G401 (cell line): ENCODE measurements at regions not wholly inside any gene's neighbourhood (a gene's known extent, or its start where the extent isn't known, plus 50 kb on each side); places are given as distances from the start of the nearest gene placed in this dataset.

ENCODE experiments used
- DNase-seq: peaks from one replicate; pipeline ENCODE4 v3.0.0-alpha.2; 2015; ENCODE audit warnings: low spot score
- in situ Hi-C: cut with HindIII; loops from 2 replicates; pipeline ENCODE4 v1.10.0; 2016; ENCODE audit warnings: low sequenced_read_pairs, mixed read lengths

- DNase-seq, result no peak
- in situ Hi-C loops, result no loop called here
These were observed 314.3 kb upstream of the DYNLRB2 start for GRCh38 chr16:80226499-80226898.

- peak; percentile 60 for DNase-seq
- in situ Hi-C loops, result no loop called here
These were observed 330.0 kb upstream of the DYNLRB2 start for GRCh38 chr16:80210787-80211186.

DNA sequence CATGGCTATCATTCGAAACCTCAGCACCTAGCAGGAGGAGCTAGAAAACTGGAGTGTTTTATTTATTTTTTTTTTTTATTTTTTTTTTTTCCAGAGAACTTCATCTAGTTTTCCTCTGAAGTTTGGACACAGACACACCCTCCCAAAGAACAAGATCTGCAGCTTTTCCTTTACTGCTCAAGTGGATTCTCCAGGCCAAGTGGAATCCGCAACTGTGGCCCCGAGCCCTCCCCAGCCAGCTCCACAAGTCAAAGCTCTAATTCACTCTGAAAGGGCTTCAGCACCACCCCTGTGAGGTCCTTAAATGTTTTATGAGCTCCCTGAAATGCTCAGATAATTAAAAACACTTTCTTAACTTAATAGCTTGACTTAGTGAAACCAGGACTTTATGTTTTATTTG, 332.1 kb upstream of the DYNLRB2 start:
- in situ Hi-C loops, result no loop called here
- no peak for DNase-seq

DNA sequence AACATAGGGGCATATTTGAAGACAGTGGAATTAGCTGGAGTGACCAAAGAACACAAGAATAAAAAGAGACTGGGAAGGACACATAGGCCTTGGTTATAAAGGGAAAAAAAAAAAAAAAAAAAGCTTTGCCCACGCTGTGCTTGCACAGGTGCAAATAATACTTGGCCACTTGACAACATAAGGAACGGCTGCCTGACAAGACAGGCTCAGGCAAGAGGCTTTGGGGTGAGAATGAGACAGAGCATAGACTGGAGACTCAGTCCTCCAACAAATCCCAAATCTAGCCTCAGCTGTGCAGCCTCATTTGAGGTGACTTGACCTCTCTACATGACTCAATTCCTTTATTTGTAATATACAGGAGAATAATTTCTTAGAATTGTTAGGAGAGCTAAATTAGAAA, 332.8 kb upstream of the DYNLRB2 start:
- in situ Hi-C loops, result no loop called here
- peak; percentile 69 for DNase-seq

GRCh38 chr16:80203821-80204220, 337.0 kb upstream of the DYNLRB2 start:
- in situ Hi-C loops, result no loop called here
- no peak for DNase-seq

DNA sequence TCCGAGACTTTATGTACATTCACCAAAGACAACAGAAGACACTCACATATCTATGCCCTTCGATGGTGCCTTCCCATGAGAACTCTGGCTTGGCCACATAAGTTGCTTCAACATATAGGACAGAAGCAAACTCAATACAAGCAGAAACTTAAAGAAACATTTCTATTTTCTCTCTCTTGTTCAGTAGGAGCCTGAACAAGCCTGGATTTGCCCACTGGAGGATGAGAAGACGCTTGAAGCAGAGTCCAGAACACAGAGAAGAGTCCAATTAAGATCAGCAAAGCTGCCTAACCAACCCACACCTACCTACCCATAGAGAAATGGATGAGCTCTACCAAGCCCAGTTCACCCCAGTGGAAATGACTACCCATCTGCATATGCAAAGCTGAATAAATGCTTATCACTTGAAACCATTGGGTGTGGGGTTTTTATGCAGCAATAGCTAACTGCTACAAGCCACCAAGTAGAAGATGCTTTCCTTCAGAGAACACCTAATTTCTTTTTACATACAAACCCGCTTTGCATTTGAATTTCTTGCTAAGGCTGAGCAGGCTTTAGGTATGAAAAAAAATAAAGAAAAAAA, 337.9 kb upstream of the DYNLRB2 start:
- in situ Hi-C loops, result no loop called here

DNA sequence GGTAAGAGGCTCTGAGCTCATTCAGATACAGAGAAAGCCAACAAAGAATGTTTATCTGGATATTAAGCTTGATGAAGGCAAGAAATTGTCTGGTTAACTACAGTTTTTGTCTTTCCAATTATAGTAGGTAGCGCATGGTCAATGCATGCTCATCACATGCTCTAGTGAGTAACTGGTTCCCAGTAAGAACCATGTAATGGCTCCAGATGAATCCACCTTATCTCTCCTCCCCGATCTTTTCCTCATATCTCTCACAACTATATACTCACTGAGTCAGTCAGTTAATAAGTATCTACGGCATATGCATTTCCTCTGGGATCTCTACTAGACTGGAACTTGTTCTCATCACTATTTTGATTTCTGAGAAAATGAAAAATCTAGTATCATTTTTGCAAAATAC, 340.7 kb upstream of the DYNLRB2 start:
- DNase-seq, result no peak
- in situ Hi-C loops, result no loop called here

More for the DNA sequence above, 337.9 kb upstream of the DYNLRB2 start:
- no peak for DNase-seq

DNA sequence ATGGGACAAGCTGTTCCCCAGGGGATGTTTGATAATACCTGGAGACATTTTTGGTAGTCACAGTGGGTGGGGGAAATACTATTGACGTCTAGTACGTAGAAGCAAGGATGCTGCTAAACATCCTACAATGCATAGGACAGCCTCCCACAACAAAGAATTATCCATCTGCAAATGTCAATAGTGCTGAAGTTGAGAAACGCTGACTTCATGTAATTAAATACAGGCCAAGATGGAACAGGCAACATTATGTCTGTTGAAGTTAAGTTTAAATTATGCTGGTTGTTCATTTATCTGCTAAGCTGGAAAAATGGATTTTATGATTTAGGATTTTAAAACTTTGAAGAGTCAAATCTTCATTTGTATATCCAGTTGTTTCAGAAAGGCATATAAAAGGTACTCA, 341.2 kb upstream of the DYNLRB2 start:
- in situ Hi-C loops, result no loop called here
- DNase-seq, result no peak

- no peak for DNase-seq
- in situ Hi-C loops, result no loop called here
These were observed 342.2 kb upstream of the DYNLRB2 start for GRCh38 chr16:80198311-80199299.

GRCh38 chr16:80197741-80198201, 343.0 kb upstream of the DYNLRB2 start:
- no peak for DNase-seq
- in situ Hi-C loops, result no loop called here

- in situ Hi-C loops, result no loop called here
These were observed 348.9 kb upstream of the DYNLRB2 start for GRCh38 chr16:80191928-80192327.

GRCh38 chr16:80189476-80190175, 351.2 kb upstream of the DYNLRB2 start:
- no peak for DNase-seq
- in situ Hi-C loops, result no loop called here

More at GRCh38 chr16:80191928-80192327, 348.9 kb upstream of the DYNLRB2 start:
- no peak for DNase-seq

GRCh38 chr16:80176114-80176513, 364.7 kb upstream of the DYNLRB2 start:
- in situ Hi-C loops, result no loop called here

GRCh38 chr16:80175011-80175410, 365.8 kb upstream of the DYNLRB2 start:
- in situ Hi-C loops, result no loop called here
- no peak for DNase-seq

More at GRCh38 chr16:80176114-80176513, 364.7 kb upstream of the DYNLRB2 start:
- no peak for DNase-seq

DNA sequence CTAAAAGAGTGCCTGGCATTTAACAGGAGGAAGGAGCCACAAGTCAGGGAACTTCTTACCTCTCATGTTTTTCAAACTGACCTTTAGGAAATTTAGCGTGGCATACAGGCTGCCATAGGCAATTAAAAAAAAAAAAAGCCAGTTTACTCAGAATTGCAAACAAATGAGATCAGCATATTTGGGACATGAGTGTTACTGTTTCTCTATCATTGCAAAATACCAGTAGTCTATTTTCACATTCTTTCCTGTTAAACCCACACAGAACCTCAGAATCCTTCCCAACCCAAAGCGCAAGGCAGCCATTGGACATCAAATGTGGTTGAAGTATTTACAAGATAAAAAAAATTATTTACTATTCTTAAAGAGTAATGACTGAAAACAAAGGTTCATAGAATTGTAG, 366.4 kb upstream of the DYNLRB2 start:
- in situ Hi-C loops, result no loop called here
- DNase-seq, result no peak

DNA sequence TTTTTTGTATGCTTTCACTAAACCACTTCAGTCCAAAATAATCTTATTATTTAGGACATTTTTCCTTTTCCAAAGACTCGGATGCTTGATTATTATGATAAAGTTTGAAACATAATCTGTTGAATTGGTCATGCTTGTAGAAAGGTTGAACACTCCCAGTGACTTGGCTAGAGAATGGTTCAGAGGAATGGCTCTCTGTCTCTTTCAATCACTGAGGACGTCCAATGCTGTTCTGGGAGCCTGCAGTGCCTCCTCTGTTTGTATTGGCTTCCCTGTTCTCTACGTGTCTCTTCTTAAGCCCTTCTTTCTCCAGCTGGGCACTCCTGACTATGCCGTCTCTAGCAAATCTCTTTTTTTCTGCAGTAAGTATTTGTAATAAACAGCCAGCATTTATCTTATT, 369.0 kb upstream of the DYNLRB2 start:
- no peak for DNase-seq
- in situ Hi-C loops, result no loop called here

GRCh38 chr16:80171199-80171598, 369.6 kb upstream of the DYNLRB2 start:
- in situ Hi-C loops, result no loop called here
- no peak for DNase-seq

GRCh38 chr16:80167657-80168390, 373.0 kb upstream of the DYNLRB2 start:
- in situ Hi-C loops, result no loop called here
- no peak for DNase-seq

GRCh38 chr16:80166082-80166481, 374.7 kb upstream of the DYNLRB2 start:
- in situ Hi-C loops, result no loop called here
- DNase-seq, result no peak
